HG03135 (cell line): ENCODE measurements at regions not wholly inside any gene's neighbourhood (a gene's known extent, or its start where the extent isn't known, plus 50 kb on each side); places are given as distances from the start of the nearest gene placed in this dataset.

Source experiments
- ATAC-seq: cut with Tn5 transposase; IDR thresholded peaks from one replicate; pipeline ENCODE4 v1.9.1; 2021; ENCODE audit warnings: mild to moderate bottlenecking, moderate library complexity; ENCODE audit not compliant: unreplicated experiment

DNA sequence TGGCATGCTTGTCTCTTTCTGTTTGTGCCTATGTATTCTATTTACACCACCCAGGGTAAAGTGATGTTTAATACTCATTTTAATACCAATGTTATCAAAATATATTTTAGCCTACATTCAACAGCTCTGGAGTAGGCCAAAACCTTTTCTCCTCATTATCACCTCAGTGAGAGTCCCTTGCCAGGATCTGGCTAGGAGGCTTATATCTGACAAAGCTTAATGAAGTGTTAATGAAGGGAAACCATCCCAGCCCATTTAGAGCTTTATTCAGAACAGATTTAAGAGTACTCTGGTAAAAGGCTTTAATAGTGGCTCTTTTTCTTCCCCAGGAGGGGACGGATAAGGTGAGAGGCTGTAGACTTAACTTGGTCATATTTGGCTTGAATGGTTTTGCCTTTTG, 137.6 kb downstream of the GRIN2B start:
- no peak for ATAC-seq

DNA sequence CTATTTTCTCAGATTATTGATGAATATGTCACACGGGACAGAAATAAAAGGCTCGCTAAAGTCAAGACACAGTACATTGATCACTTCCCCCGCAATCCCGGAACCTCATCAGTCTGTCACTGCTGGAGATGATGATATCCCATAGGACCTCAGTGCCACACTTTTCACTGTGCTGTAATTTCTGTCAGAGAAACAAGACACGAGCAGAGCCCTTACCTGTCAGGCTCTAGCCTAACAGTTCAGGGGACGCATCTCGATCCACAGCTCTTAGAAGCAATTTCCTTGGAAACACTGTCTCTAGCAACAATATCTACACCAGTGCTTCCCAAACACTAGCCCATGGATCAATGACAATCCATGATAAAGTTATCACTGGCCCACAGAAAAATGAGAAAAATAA, 140.0 kb downstream of the GRIN2B start:
- ATAC-seq = no peak

DNA sequence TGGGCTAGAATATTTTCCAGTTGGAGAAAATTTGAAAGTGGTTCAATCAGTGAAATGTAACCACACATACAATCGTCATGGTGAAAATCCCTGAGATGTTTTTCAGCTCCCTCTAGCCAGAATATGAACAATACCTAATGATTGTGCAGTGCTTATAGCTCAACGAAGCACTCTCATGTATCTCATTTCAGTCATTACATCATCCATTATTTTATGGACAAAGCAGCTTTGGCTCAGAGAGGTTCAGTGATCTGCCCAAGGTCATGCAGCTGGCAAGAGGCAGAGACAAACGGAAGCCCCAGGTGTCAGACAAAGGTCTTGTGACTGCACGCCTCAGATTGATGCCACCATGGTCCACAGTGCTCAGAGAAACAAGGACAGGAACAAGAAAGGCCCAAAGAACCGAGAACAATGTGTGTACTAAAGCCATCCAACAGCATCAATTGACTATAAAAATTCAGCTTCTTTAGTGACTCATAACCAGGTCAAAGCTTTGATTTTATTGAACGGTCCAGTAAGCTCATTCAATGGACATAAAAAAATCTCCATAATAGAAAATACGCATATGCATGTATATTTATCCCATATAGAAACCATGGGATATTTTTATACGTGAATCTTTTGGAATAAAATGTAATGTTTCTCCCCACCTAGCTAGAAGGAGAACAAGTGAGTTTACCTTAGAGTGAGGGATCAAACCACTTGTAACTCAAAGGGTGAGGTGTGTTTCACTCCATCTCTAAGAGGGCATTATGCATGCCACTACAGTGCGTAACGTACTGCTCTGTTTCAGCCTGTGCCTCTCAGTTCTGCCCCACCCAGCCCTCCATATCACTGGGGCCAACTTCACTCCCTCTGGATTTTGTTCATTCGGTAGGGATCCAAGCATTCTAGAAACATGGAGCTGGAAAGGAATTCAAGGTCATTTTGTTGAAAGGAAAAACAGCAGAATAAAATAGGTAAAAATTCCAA, 141.8 kb downstream of the GRIN2B start:
- no peak for ATAC-seq

DNA sequence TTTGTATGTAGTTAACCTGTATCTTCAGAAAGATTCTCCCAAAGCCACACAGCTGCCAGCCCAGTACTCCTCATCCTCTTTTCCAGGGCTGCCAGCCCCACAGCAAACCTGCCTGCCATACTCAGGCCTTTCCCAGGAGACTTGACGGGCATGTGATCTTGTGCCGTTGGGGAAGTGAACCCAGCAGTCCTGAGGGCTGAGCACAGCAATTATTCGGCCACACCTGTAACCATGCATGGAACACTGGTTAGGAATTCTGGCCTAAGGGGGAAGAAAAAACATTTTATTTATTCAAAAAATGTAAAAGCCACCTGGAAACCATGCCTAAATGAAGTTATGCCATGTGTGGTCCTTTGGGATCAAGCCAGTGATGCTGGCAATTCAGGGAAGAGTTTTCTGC, 145.3 kb downstream of the GRIN2B start:
- ATAC-seq = no peak

DNA sequence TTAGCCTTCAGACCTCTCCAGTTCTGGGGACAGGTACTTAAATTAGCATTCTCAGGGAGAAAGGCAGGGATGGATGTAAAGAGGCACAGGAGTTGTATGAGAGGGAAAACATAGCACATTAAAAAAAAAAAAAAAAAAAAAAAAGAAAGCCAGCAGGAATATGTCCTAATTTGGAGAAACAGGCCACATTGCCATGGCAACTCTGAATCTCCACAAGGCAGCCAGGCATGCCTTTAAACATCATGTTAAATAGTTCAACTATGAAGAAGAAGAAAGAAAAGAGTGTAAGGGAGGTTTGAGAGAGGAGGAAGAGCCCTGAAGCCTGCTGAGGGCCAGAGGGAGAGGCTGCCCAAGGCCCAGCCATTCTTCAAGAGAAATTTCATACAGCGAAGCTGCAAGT, 145.8 kb downstream of the GRIN2B start:
- ATAC-seq = no peak

DNA sequence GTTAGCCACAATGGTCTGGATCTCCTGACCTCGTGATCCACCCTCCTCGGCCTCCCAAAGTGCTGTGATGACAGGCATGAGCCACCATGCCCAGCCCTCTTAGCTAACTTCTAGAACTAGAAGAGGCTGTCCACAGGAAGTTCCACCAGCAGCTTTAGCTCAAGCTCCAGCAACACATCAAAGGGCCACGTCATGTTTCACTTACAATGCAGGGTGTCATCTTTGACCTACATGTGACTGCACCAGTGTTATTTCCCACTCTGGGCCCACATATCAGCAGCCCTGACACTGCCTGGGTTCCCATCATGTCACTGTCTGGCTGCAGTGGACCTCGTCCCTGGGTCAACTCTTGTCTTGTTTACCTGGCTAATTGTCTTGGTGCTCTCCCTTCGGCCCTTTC, 147.2 kb downstream of the GRIN2B start:
- no peak for ATAC-seq

DNA sequence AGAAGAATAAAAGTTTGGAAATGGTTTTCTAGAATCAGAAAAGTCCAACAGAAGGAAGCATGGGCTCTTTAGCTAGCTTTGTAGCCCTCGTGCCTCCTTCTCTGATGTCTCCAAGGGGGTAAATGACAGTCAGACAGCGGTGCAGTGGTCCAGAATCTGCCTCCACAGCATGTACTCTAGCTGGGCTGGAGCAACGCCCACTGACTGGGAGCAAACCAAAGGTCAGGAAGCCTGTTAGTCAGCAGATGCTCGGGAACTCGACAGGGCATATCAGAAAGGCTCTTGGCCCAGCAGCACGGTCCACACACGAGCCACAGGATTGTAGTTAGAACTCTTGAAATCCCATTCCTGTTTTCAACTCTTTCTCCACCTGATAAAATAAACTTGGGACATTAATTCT, 164.3 kb downstream of the GRIN2B start:
- ATAC-seq = no peak

DNA sequence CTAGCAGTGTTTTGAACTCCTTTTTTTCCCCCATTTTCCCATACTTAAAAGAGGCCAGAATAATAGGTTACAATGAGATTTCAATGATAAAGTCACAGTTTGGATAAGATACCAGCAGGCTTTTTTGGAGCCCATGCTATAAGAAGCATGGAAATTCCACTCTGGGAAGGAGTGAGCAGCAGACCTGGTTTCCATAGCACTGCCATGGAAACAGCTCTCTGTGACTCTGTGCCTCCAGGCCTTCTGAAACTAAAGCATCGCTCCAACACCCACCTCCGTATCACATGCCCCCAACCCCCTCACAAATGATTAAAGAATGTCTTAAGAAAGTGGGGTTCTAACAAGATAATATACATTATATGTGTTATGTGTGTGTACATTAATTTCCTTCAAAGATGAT, 165.0 kb downstream of the GRIN2B start:
- ATAC-seq = no peak

DNA sequence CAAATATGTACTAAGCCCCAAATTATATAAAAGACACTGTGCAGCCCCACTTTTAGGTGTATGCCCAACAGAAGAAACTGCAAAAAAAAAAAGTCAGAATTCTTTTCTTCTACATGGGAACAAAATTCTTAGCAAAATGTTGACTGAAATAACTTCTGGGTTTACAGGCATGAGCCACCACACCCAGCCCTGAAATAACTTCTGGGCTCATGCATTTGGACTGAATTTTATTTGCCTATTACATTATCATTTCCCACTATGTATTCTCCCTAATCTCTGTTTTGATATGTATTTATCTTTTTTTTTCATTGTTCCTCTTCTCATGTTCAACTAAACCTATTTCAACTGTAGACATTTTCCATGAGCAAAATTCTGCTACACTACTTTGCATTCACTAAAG, 169.2 kb downstream of the GRIN2B start:
- no peak for ATAC-seq

DNA sequence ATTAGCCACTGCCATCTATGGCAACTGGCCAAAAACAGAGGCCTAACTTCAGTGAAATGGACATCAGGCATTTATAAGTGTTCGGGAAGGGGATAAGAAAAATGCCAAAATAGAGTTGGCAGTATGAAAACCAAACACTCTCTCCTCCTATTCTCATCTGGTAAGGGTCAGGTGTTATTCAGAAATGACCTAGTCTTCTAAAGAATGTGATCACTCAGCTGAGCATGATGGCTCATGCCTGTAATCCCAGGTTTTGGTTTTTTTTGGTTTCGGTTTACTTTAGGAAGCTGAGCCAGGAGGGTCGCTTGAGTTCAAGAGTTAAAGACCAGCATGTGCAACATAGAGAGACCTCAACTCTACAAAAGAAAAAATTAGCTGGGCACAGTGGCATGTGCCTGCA, 170.3 kb downstream of the GRIN2B start:
- no peak for ATAC-seq

DNA sequence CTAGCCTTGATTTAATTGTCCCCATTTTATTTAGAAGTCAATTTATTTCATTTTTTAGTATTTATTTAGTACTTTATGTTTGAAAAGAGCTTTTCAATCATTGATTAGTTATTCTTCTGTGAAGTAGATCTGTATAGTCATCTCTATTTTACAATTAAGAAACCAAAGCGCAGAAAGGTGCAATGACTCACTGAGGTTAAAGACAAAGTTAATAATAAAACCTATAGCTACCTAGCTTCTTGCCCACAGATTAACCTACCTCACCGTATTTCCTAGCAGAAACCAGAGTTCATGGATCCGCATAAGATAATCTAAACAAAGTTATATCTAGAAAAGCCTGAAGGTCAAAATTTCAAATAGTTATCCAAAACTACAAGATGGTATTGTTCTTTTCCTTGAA, 176.4 kb downstream of the GRIN2B start:
- no peak for ATAC-seq

DNA sequence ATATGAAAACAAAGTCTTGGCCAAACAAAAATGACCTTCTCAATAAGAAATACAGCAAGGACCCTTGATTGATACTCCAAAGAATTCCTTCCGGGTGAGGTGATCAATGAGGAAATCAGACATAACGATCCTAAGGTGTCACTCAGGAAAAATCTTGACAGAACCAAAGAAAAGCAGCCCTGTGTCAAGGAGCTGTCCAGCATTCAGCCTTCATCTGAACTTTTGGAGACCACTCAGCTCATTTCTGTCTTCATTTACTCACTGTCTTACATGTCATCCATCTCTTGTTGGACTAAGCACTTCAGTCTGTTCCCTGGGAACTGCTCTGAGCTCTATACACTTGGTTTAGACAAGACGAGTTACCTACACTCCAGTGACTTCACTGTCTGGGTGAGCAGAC, 179.9 kb downstream of the GRIN2B start:
- ATAC-seq = no peak

DNA sequence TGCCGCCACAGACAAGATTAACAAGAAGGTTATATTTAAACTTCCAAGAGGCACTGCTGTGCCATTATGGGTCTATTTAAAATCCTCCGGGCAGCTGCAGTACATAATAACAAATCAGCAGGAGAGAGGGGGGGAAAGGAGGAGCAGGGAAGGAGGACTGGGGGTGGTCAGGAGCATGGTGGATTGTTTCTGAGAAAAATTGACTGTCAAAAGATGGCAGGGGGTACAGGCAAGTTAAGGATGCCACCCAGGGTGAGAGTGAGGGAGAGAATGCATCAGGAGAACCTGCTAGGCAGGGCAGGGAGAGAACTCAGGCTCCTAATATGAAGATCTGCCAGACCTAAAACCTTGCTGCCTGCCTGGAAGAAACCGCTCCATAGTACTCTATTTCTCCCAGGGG, 181.8 kb downstream of the GRIN2B start:
- no peak for ATAC-seq

DNA sequence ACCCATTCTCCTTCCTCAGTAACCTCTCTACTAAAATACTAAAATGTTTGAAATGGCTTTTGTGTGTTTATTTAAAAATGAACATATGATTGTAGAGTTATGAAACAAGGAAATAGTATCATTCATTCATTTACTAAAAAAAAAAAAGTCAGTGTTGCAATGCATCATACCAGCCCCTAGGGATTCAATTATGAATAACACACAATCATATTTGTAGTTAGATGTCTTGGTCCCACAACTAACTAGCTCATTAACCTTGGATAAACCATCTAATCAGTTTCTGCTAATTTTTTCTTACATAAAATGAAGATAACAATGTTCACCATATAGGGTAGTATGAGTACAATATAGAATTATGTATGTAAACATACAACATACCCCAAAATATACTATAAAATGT, 183.2 kb downstream of the GRIN2B start:
- no peak for ATAC-seq

DNA sequence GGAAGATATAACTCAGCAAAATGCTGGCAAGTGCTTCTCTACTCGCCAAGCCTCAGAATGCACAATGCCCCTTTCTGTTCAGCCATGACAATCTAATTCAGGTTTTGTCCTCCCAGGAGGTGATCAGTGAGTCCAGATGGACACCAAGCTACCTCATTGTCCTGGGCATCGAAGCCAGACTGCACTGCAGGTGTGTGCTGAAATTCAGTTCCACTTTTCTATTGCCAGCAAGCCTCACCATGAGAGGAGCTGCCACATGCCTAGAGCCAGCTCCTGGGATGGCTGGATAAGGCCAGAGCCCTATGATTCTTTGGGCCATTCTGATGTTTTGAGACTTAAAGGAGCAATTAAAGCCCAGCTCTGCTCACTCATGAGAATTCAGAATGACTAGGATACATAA, 186.7 kb downstream of the GRIN2B start:
- no peak for ATAC-seq

DNA sequence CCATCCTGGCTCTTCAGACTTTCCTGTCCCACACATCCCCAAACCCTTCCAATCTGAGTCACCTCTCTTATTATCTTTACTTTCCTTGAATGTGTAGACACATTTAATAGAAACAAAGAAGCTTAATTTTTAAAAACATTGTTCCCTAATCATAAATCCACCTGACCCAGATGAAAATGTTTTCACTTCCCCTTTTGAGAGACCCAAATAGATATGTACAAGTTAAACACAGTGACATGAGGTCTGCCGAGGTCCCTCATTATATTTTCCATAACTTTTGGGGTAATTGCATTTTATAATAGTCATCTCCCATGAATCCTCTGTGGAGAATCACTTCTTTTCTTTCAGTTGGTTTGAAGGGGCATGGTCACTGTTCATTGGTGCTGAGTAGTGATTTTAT, 191.1 kb downstream of the GRIN2B start:
- no peak for ATAC-seq

DNA sequence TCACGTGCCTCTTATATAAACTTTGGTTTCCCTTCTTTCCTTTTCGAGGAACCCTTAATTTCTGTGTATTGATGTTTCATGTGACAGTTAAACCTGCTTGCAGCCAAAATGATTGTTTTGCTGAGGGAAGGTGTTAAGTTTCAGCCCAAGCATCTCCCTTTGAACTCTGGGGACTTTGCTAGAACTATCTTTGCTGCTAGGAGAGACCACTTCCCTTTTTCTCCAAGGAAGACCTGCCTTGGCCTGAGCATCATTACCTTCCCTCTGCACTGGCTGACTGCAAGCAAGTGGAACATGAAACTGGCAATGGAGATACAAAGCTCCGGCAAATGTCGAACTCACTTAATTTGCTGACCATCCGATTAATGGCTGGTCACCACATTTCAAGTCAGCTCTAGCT, 192.8 kb downstream of the GRIN2B start:
- no peak for ATAC-seq

DNA sequence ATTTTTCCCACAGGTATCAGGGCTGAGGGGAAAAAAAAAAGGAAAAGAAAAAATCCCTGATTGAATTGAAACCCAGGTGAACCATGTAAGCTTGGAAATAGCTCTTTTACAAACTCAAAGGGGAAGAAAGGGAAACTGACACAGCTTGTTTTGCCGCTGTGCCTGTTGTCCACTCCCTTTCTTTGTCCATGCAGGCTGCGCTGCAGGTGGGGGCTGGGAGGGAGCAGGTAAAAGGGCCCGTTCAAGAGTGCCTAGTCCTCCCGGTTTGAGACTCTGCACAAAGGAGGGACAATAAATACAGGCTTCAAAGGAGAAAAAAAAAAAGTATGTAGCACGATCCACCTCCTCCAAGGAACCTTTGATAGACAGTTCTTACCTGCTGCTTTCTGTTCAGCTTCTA, 194.8 kb downstream of the GRIN2B start:
- no peak for ATAC-seq

DNA sequence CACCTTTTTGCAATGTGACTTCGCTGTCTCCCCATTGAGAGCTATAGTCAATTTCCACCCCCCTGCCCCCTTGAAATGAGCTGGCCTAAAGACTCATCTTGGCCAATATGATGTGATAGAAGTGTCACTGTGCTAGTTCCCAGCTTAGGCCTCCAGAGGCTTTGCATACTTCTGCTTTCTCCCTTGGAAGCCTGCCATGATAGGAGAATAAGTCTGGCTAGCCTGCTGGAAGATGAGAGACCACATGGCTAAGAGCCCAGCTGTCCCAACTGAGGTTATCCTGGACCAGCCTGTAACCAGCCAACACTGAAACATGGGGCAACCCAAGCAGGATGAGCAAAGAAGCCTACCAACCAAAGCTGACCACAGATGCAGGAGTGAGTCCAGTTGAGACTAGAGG, 196.9 kb downstream of the GRIN2B start:
- ATAC-seq = no peak

DNA sequence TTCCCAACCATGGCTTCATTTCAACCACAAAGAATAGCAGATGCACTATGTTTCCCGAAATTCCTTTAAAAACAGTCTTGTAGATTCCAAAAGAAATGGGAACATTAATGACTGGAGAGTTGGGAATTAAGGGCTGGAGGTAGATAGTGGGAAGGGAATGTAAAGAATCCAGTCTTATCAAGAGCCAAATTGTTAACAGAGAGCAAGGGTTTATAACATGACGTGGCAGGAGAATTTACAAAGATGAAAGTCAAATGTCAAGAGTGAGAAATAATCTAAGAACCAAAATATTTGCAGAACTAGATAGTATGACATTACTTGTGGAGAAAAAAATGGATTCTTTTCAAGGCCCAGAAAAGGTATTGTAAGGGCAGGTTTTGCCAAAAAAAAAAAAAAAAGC, 200.9 kb downstream of the GRIN2B start:
- no peak for ATAC-seq

DNA sequence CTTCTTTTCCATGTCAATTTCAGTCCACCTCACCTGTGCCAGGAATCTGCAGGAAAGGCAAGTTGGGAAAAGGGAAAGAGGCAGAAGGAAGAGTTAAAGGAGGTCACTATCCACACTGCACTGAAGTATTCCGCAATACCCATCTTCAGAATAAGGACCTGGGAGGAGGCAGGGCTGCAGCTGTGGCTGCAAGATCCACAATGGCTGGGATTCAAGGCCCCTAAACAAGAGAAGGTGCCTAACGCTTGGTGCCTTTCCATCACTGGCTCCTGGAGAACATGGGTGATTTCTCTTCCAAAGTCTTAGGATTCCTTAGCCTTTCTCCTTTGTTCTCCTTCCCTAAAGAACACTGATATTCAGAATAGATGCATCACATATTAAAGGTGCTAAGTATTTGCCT, 204.0 kb downstream of the GRIN2B start:
- no peak for ATAC-seq

DNA sequence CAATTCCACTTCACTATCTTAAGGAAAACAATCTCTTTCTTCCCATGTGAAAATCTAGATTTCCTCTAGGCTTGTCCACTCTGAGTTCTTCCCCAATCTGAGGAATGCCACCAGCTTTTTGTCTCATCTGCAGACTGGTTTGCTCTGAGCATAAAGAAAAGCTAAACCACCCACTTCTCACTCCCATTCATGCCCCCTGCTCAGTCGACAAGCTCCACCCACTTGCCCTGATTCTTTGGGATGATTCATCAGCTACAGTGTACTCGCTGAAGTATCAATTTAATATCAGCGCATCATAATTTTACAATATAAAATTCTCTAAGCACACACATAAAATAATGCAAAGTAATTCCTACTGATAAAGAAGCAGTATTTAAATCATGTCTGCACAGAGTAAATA, 209.1 kb downstream of the GRIN2B start:
- no peak for ATAC-seq

DNA sequence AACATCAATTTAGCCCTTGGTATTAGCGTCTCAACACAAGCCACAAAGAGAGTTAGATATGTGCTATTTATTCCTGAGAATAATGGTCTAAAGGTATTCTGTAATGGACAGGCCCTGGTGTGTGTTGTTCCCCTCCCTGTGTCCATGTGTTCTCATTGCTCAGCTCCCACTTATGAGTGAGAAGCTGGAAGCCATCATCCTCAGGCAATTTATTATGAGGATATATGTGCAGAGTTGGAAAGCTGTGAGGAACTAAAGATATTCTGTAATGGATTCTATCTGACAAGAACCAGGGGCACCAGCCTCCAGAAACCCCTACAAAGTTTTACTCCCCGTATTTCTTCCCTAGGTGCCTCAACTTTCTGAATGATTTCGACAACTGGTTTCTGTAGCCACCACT, 210.8 kb downstream of the GRIN2B start:
- no peak for ATAC-seq
